Naive thymus-derived CD4-positive, alpha-beta T cell (primary cell): ENCODE measurements at regions not wholly inside any gene's neighbourhood (a gene's known extent, or its start where the extent isn't known, plus 50 kb on each side); places are given as distances from the start of the nearest gene placed in this dataset.

Experiments
- ATAC-seq: fragments of 150-1000 bp; cut with Tn5 transposase; 2 replicates; pipeline ENCODE4 v1.10.0; 2021; ENCODE audit warnings: mild to moderate bottlenecking, moderate library complexity
- CTCF ChIA-PET: fragments of 350-600 bp; sonication (Branson Sonifier 250); formaldehyde crosslinking; loops from one replicate; lab custom pipeline; 2021; ENCODE audit warnings: antibody characterized with exemption; lab: Charles Lee
- POLR2A ChIA-PET: fragments of 350-600 bp; sonication (Branson Sonifier 250); formaldehyde crosslinking; loops from one replicate; lab custom pipeline; 2021; ENCODE audit warnings: antibody characterized with exemption, inconsistent platforms; lab: Charles Lee
- DNase-seq, 9 donors: peaks; one replicate each; pipeline versions ENCODE4 v3.0.0 to v3.0.0-alpha.2; 2020 to 2022; ENCODE audit warnings: mixed read lengths in 1 of 9
- H3K27ac ChIP-seq: one replicate; pipeline ENCODE4 v1.7.0; 2013; ENCODE audit warnings: mild to moderate bottlenecking, low read depth, low read length, moderate library complexity
- H3K27me3 ChIP-seq, 2 donors: one replicate each; pipeline ENCODE4 v1.7.0; 2013; ENCODE audit warnings: low read length in 2 of 2, mild to moderate bottlenecking in 2 of 2, moderate library complexity in 2 of 2; ENCODE audit not compliant: control insufficient read depth in 2 of 2, insufficient read depth in 2 of 2
- H3K36me3 ChIP-seq, 3 experiments: 1 replicate in 2 of 3; 2 replicates in 1 of 3; pipeline ENCODE4 v1.7.0; 2013; ENCODE audit warnings: low read length in 3 of 3, mild to moderate bottlenecking in 3 of 3, moderate library complexity in 1 of 3; ENCODE audit not compliant: insufficient read depth in 3 of 3, control insufficient read depth in 2 of 3
- H3K4me1 ChIP-seq, 2 donors: one replicate each; pipeline ENCODE4 v1.7.0; 2013; ENCODE audit warnings: low read length in 2 of 2, mild to moderate bottlenecking in 2 of 2, moderate library complexity in 1 of 2; ENCODE audit not compliant: control insufficient read depth in 2 of 2, insufficient read depth in 2 of 2
- H3K4me3 ChIP-seq: 2 replicates; pipeline ENCODE4 v1.7.0; 2013; ENCODE audit warnings: mild to moderate bottlenecking, low read length
- H3K9me3 ChIP-seq, 3 experiments: 1 replicate in 2 of 3; 2 replicates in 1 of 3; pipeline ENCODE4 v1.7.0; 2013; ENCODE audit warnings: low read length in 3 of 3; ENCODE audit not compliant: control insufficient read depth in 2 of 3
- H3K27ac Mint-ChIP-seq, 9 donors: one replicate each; pipeline ENCODE4 v1.8.0; 2020 to 2022; ENCODE audit warnings: mixed read lengths in 9 of 9, mild to moderate bottlenecking in 8 of 9, moderate library complexity in 5 of 9, inconsistent platforms in 2 of 9
- H3K27me3 Mint-ChIP-seq, 5 donors: one replicate each; pipeline ENCODE4 v1.8.0; 2021 to 2022; ENCODE audit warnings: mixed read lengths in 5 of 5, mild to moderate bottlenecking in 1 of 5
- H3K36me3 Mint-ChIP-seq, 5 donors: one replicate each; pipeline ENCODE4 v1.8.0; 2020 to 2022; ENCODE audit warnings: mixed read lengths in 5 of 5, mild to moderate bottlenecking in 3 of 5, inconsistent platforms in 1 of 5
- H3K4me1 Mint-ChIP-seq, 7 donors: one replicate each; pipeline ENCODE4 v1.8.0; 2020 to 2022; ENCODE audit warnings: mixed read lengths in 7 of 7, mild to moderate bottlenecking in 3 of 7, inconsistent platforms in 1 of 7
- H3K4me3 Mint-ChIP-seq, 10 donors: one replicate each; pipeline ENCODE4 v1.8.0; 2020 to 2022; ENCODE audit warnings: mild to moderate bottlenecking in 10 of 10, mixed read lengths in 10 of 10, moderate library complexity in 6 of 10, inconsistent platforms in 2 of 10
- H3K9me3 Mint-ChIP-seq, 11 donors: one replicate each; pipeline ENCODE4 v1.8.0; 2020 to 2022; ENCODE audit warnings: mixed read lengths in 11 of 11, mild to moderate bottlenecking in 4 of 11, inconsistent platforms in 1 of 11, moderate library complexity in 1 of 11
- intact Hi-C, 2 donors: fragments of 100-400 bp; cut with micrococcal nuclease; formaldehyde crosslinking; loops; one replicate each; pipeline ENCODE4 v1.15.1; 2023

GRCh38 chr11:109867784-109868183 is 225.4 kb upstream of the ZC3H12C start:
- ChIA-PET POLR2A (no interaction called here), CTCF (no interaction called here)
- intact Hi-C loops = no loop called here
- Histone ChIP-seq H3K9me3 (no peaks in the 10 kb centered on the region), H3K4me1 (no peaks in the 10 kb centered on the region), H3K27me3 (no peaks in the 10 kb centered on the region), H3K4me3 (no peak overlapping the region), H3K36me3 (no peaks in the 10 kb centered on the region), H3K27ac (no peak overlapping the region)
- Mint-ChIP-seq H3K4me3 (no peak overlapping the region), H3K9me3 (peaks cover 0 to 11% (median 0%) of the 10 kb centered on the region in 11 donors), H3K27ac (no peak overlapping the region), H3K27me3 (peaks cover 0 to 4% (median 0%) of the 10 kb centered on the region in 5 donors), H3K36me3 (no peaks in the 10 kb centered on the region), H3K4me1 (peaks cover 0 to 4% (median 0%) of the 10 kb centered on the region in 7 donors)
- ATAC-seq (no peak), DNase-seq (no peak)

DNA sequence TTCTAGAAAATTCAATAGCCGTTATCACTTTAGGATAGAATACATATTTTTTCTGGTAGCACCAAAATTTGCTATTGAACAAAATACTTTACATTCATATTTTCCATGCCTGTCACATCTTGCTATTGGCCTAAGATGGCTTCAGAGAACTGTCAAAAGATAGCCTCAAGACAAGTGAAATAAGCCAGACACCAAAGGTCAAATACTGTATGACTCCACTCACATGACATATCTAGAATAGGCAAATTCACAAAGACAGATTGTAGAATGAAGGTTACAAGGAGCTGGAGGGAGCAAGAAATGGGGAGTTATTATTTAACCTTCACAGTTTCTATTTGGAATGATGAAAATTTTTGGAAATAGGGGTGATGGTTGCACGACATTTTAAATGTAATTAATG is 223.7 kb upstream of the ZC3H12C start:
- H3K36me3 Mint-ChIP-seq = no peaks in the 10 kb centered on the region
- no peaks in the 10 kb centered on the region for H3K4me1 Mint-ChIP-seq
- no peak overlapping the region for H3K4me3 Mint-ChIP-seq
- peaks cover 0 to 4% (median 0%) of the 10 kb centered on the region in 5 donors for H3K27me3 Mint-ChIP-seq
- ChIA-PET CTCF (no interaction called here), POLR2A (no interaction called here)
- no peak for DNase-seq
- no peaks in the 10 kb centered on the region for H3K9me3 ChIP-seq
- H3K9me3 Mint-ChIP-seq = peaks cover 0 to 11% (median 0%) of the 10 kb centered on the region in 11 donors
- ATAC-seq = no peak
- intact Hi-C loops = no loop called here
- H3K36me3 ChIP-seq = no peaks in the 10 kb centered on the region
- H3K4me3 ChIP-seq = no peak overlapping the region
- H3K27ac ChIP-seq = no peak overlapping the region
- H3K27me3 ChIP-seq = no peaks in the 10 kb centered on the region
- H3K27ac Mint-ChIP-seq = no peak overlapping the region
- no peaks in the 10 kb centered on the region for H3K4me1 ChIP-seq

DNA sequence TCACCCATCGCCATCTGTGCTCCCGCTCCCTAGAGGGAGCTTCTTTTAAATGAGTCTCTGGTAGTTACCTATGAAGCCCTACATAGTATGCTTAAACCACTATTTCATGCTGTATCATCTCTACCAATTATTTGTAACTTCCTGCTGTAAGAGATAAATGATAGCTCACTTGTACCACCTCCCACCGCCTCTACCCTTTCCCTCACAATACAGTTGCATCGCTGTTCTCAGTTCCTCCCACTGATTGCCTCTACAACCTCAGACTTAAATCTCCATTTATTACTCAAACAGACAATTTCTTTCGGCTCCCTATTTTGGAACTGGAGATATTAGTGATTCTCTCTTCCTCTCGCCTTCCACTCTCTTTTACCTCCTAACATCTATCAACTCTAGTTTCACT is 222.9 kb upstream of the ZC3H12C start:
- Histone ChIP-seq H3K27ac (no peak overlapping the region), H3K4me1 (no peaks in the 10 kb centered on the region), H3K9me3 (no peaks in the 10 kb centered on the region), H3K36me3 (no peaks in the 10 kb centered on the region), H3K4me3 (no peak overlapping the region), H3K27me3 (no peaks in the 10 kb centered on the region)
- ATAC-seq (no peak), DNase-seq (no peak)
- Mint-ChIP-seq H3K4me3 (no peak overlapping the region), H3K27me3 (peaks cover 0 to 4% (median 0%) of the 10 kb centered on the region in 5 donors), H3K4me1 (no peaks in the 10 kb centered on the region), H3K36me3 (no peaks in the 10 kb centered on the region), H3K9me3 (peaks cover 0 to 11% (median 0%) of the 10 kb centered on the region in 11 donors), H3K27ac (no peak overlapping the region)
- POLR2A ChIA-PET = no interaction called here
- CTCF ChIA-PET = no interaction called here
- intact Hi-C loops = no loop called here

- no peaks in the 10 kb centered on the region for H3K9me3 ChIP-seq
- Mint-ChIP-seq H3K27me3 (peaks cover 0 to 4% (median 0%) of the 10 kb centered on the region in 5 donors), H3K9me3 (peaks cover 0 to 7% (median 3%) of the 10 kb centered on the region in 11 donors), H3K27ac (no peak overlapping the region), H3K4me1 (no peaks in the 10 kb centered on the region), H3K36me3 (no peaks in the 10 kb centered on the region), H3K4me3 (no peak overlapping the region)
- H3K27ac ChIP-seq = no peak overlapping the region
- no peak for DNase-seq
- no peaks in the 10 kb centered on the region for H3K4me1 ChIP-seq
- no peaks in the 10 kb centered on the region for H3K27me3 ChIP-seq
- CTCF ChIA-PET = no interaction called here
- POLR2A ChIA-PET = no interaction called here
- no peak overlapping the region for H3K4me3 ChIP-seq
- no peak for ATAC-seq
- no peaks in the 10 kb centered on the region for H3K36me3 ChIP-seq
- intact Hi-C loops = no loop called here
These were observed 216.1 kb upstream of the ZC3H12C start for GRCh38 chr11:109877043-109877442.

DNA sequence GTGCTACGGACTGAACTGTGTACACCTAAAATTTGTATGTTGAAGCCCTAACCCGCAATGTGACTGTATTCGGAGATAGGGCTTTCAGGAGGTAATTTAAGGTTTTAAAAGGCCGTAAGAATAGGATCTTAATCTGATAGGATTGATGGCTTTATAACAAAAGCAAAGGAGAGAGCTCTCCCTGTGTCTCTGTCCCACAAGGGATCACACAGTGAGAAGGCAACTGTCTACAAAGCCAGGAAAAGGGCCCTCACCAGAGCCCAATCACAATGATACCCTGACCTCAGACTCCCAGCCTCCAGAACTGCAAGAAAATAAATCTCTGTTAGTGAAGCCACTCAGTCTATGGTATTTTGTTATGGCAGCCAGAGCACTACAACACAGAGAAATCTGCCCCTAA is 208.7 kb upstream of the ZC3H12C start:
- Mint-ChIP-seq H3K4me1 (no peaks in the 10 kb centered on the region), H3K27me3 (peaks cover 0 to 10% (median 9%) of the 10 kb centered on the region in 5 donors), H3K27ac (no peak overlapping the region), H3K36me3 (no peaks in the 10 kb centered on the region), H3K9me3 (peaks cover 2 to 18% (median 7%) of the 10 kb centered on the region in 11 donors), H3K4me3 (no peak overlapping the region)
- Histone ChIP-seq H3K9me3 (no peaks in the 10 kb centered on the region), H3K4me1 (no peaks in the 10 kb centered on the region), H3K36me3 (no peaks in the 10 kb centered on the region), H3K4me3 (no peak overlapping the region), H3K27ac (no peak overlapping the region), H3K27me3 (no peaks in the 10 kb centered on the region)
- ChIA-PET POLR2A (no interaction called here), CTCF (no interaction called here)
- intact Hi-C loops = no loop called here
- ATAC-seq (no peak), DNase-seq (no peak)

DNA sequence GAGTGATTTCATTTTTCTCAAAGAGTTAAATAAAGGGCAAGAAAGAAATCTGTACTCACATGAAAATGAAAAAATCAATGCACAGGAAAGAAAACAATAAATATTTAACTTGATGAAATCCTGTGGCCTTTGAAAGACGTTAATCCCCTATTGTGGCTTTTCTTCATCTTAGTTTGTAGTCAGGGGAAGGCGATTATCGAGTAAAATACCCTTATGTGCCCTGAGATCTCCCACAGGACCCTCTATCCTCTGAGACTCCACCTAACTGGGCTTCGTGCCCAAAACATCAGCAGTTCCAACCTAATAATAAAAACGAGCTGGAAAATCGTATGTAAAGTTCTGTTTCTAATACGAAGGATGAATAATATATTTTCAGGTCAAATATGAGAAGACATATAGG is 208.2 kb upstream of the ZC3H12C start:
- intact Hi-C loops = no loop called here
- H3K36me3 Mint-ChIP-seq = no peaks in the 10 kb centered on the region
- no peak overlapping the region for H3K27ac Mint-ChIP-seq

GRCh38 chr11:109892321-109892794 is 200.8 kb upstream of the ZC3H12C start:
- no peaks in the 10 kb centered on the region for H3K36me3 Mint-ChIP-seq
- H3K4me3 Mint-ChIP-seq = no peak overlapping the region
- H3K27ac Mint-ChIP-seq = no peak overlapping the region
- DNase-seq (no peak), ATAC-seq (no peak)
- Histone ChIP-seq H3K27ac (no peak overlapping the region), H3K9me3 (no peaks in the 10 kb centered on the region), H3K27me3 (no peaks in the 10 kb centered on the region), H3K4me1 (no peaks in the 10 kb centered on the region), H3K36me3 (no peaks in the 10 kb centered on the region), H3K4me3 (no peak overlapping the region)
- intact Hi-C loops = no loop called here
- H3K9me3 Mint-ChIP-seq = peaks cover 0 to 3% (median 0%) of the 10 kb centered on the region in 11 donors
- POLR2A ChIA-PET = no interaction called here
- H3K4me1 Mint-ChIP-seq = no peaks in the 10 kb centered on the region
- peaks cover 0 to 23% (median 4%) of the 10 kb centered on the region in 5 donors for H3K27me3 Mint-ChIP-seq
- CTCF ChIA-PET = no interaction called here

More for the DNA sequence above, 208.2 kb upstream of the ZC3H12C start:
- no peak overlapping the region for H3K4me3 Mint-ChIP-seq
- H3K27me3 Mint-ChIP-seq = peaks cover 0 to 11% (median 9%) of the 10 kb centered on the region in 5 donors
- POLR2A ChIA-PET = no interaction called here
- no peaks in the 10 kb centered on the region for H3K9me3 ChIP-seq
- no peak overlapping the region for H3K27ac ChIP-seq
- H3K4me3 ChIP-seq = no peak overlapping the region
- no peaks in the 10 kb centered on the region for H3K4me1 Mint-ChIP-seq
- ATAC-seq (no peak), DNase-seq (no peak)
- H3K36me3 ChIP-seq = no peaks in the 10 kb centered on the region
- H3K27me3 ChIP-seq = no peaks in the 10 kb centered on the region
- CTCF ChIA-PET = no interaction called here
- H3K9me3 Mint-ChIP-seq = peaks cover 2 to 18% (median 7%) of the 10 kb centered on the region in 11 donors
- no peaks in the 10 kb centered on the region for H3K4me1 ChIP-seq
